Naive B cell (primary cell): ENCODE measurements at regions not wholly inside any gene's neighbourhood (a gene's known extent, or its start where the extent isn't known, plus 50 kb on each side); places are given as distances from the start of the nearest gene placed in this dataset.

Experiments used
- ATAC-seq, 2 donors: fragments of 150-1000 bp; cut with Tn5 transposase; 2 replicates each; pipeline ENCODE4 v1.10.0; 2021; ENCODE audit warnings: low read depth in 2 of 2, mild to moderate bottlenecking in 2 of 2, moderate library complexity in 2 of 2
- DNase-seq: peaks from one replicate; pipeline ENCODE4 v3.0.0; 2022
- H3K27ac Mint-ChIP-seq, 6 donors: one replicate each; pipeline ENCODE4 v1.8.0; 2020 to 2022; ENCODE audit warnings: mild to moderate bottlenecking in 6 of 6, mixed read lengths in 6 of 6, moderate library complexity in 5 of 6, inconsistent platforms in 2 of 6
- H3K27me3 Mint-ChIP-seq, 3 donors: one replicate each; pipeline ENCODE4 v1.8.0; 2021 to 2022; ENCODE audit warnings: mixed read lengths in 3 of 3, mild to moderate bottlenecking in 1 of 3
- H3K36me3 Mint-ChIP-seq, 2 donors: one replicate each; pipeline ENCODE4 v1.8.0; 2020 to 2022; ENCODE audit warnings: mixed read lengths in 2 of 2, inconsistent platforms in 1 of 2, mild to moderate bottlenecking in 1 of 2
- H3K4me1 Mint-ChIP-seq, 3 donors: one replicate each; pipeline ENCODE4 v1.8.0; 2020 to 2022; ENCODE audit warnings: mixed read lengths in 3 of 3, inconsistent platforms in 1 of 3, mild to moderate bottlenecking in 1 of 3, moderate library complexity in 1 of 3
- H3K4me3 Mint-ChIP-seq, 8 donors: one replicate each; pipeline ENCODE4 v1.8.0; 2020 to 2022; ENCODE audit warnings: mild to moderate bottlenecking in 8 of 8, mixed read lengths in 8 of 8, moderate library complexity in 8 of 8, inconsistent platforms in 2 of 8
- H3K9me3 Mint-ChIP-seq, 7 donors: one replicate each; pipeline ENCODE4 v1.8.0; 2020 to 2022; ENCODE audit warnings: mixed read lengths in 7 of 7, mild to moderate bottlenecking in 5 of 7, inconsistent platforms in 2 of 7, moderate library complexity in 1 of 7

- no peaks in the 10 kb centered on the region for H3K36me3 Mint-ChIP-seq
- no peaks in the 10 kb centered on the region for H3K4me1 Mint-ChIP-seq
- H3K27me3 Mint-ChIP-seq = peaks cover 32 to 57% (median 52%) of the 10 kb centered on the region in 3 donors
- DNase-seq (no peak), ATAC-seq (no peak)
- H3K4me3 Mint-ChIP-seq = no peak overlapping the region
- no peak overlapping the region for H3K27ac Mint-ChIP-seq
- H3K9me3 Mint-ChIP-seq = peaks cover 0 to 5% (median 0%) of the 10 kb centered on the region in 7 donors
Observed at GRCh38 chr1:4506591-4506990, 147.8 kb upstream of the AJAP1 start.

- Mint-ChIP-seq H3K9me3 (peaks cover 0 to 4% (median 0%) of the 10 kb centered on the region in 7 donors), H3K4me3 (no peak overlapping the region), H3K36me3 (no peaks in the 10 kb centered on the region), H3K27ac (no peak overlapping the region), H3K27me3 (peaks cover 38 to 54% (median 48%) of the 10 kb centered on the region in 3 donors), H3K4me1 (no peaks in the 10 kb centered on the region)
- DNase-seq = no peak
- no peak for ATAC-seq
Observed at GRCh38 chr1:4509206-4509605, 145.2 kb upstream of the AJAP1 start.

GRCh38 chr1:4510276-4510691 lies 144.1 kb upstream of the AJAP1 start:
- Mint-ChIP-seq H3K27me3 (peaks cover 42 to 62% (median 58%) of the 10 kb centered on the region in 3 donors), H3K27ac (no peak overlapping the region), H3K4me3 (no peak overlapping the region), H3K4me1 (no peaks in the 10 kb centered on the region), H3K9me3 (peaks cover 0 to 11% (median 0%) of the 10 kb centered on the region in 7 donors), H3K36me3 (no peaks in the 10 kb centered on the region)
- ATAC-seq (no peak), DNase-seq (no peak)

GRCh38 chr1:4511374-4511773 lies 143.0 kb upstream of the AJAP1 start:
- Mint-ChIP-seq H3K27ac (peak overlapping the region in 1 of 6 donors; percentile 62), H3K36me3 (no peaks in the 10 kb centered on the region), H3K4me1 (no peaks in the 10 kb centered on the region), H3K9me3 (peaks cover 0 to 11% (median 0%) of the 10 kb centered on the region in 7 donors), H3K4me3 (no peak overlapping the region), H3K27me3 (peaks cover 35 to 58% (median 55%) of the 10 kb centered on the region in 3 donors)
- DNase-seq (no peak), ATAC-seq (no peak)

GRCh38 chr1:4512636-4513035 lies 141.8 kb upstream of the AJAP1 start:
- no peak overlapping the region for H3K27ac Mint-ChIP-seq
- no peaks in the 10 kb centered on the region for H3K4me1 Mint-ChIP-seq
- DNase-seq (no peak), ATAC-seq (no peak)
- H3K27me3 Mint-ChIP-seq = peaks cover 30 to 58% (median 49%) of the 10 kb centered on the region in 3 donors
- no peak overlapping the region for H3K4me3 Mint-ChIP-seq
- H3K36me3 Mint-ChIP-seq = no peaks in the 10 kb centered on the region
- peaks cover 0 to 11% (median 0%) of the 10 kb centered on the region in 7 donors for H3K9me3 Mint-ChIP-seq

GRCh38 chr1:4513685-4514084 lies 140.7 kb upstream of the AJAP1 start:
- Mint-ChIP-seq H3K9me3 (peaks cover 0 to 11% (median 0%) of the 10 kb centered on the region in 7 donors), H3K4me1 (no peaks in the 10 kb centered on the region), H3K4me3 (no peak overlapping the region), H3K27me3 (peaks cover 30 to 66% (median 56%) of the 10 kb centered on the region in 3 donors), H3K36me3 (no peaks in the 10 kb centered on the region), H3K27ac (no peak overlapping the region)
- DNase-seq (no peak), ATAC-seq (no peak)

- peaks cover 26 to 62% (median 48%) of the 10 kb centered on the region in 3 donors for H3K27me3 Mint-ChIP-seq
- no peak for DNase-seq
Observed at GRCh38 chr1:4515727-4516289, 138.6 kb upstream of the AJAP1 start.

GRCh38 chr1:4516596-4516995 lies 137.8 kb upstream of the AJAP1 start:
- Mint-ChIP-seq H3K9me3 (peaks cover 0 to 11% (median 0%) of the 10 kb centered on the region in 7 donors), H3K4me1 (no peaks in the 10 kb centered on the region), H3K27me3 (peaks cover 28 to 57% (median 41%) of the 10 kb centered on the region in 3 donors), H3K27ac (peak overlapping the region in 1 of 6 donors; percentile 15), H3K4me3 (no peak overlapping the region), H3K36me3 (no peaks in the 10 kb centered on the region)
- DNase-seq (no peak), ATAC-seq (no peak)

More at GRCh38 chr1:4515727-4516289, 138.6 kb upstream of the AJAP1 start:
- H3K36me3 Mint-ChIP-seq = no peaks in the 10 kb centered on the region
- ATAC-seq = no peak
- peaks cover 0 to 11% (median 0%) of the 10 kb centered on the region in 7 donors for H3K9me3 Mint-ChIP-seq
- H3K4me3 Mint-ChIP-seq = no peak overlapping the region
- H3K27ac Mint-ChIP-seq = no peak overlapping the region
- H3K4me1 Mint-ChIP-seq = no peaks in the 10 kb centered on the region

GRCh38 chr1:4517186-4517954 lies 137.0 kb upstream of the AJAP1 start:
- ATAC-seq (no peak), DNase-seq (no peak)
- peaks cover 0 to 8% (median 0%) of the 10 kb centered on the region in 7 donors for H3K9me3 Mint-ChIP-seq
- H3K27me3 Mint-ChIP-seq = peaks cover 27 to 49% (median 38%) of the 10 kb centered on the region in 3 donors
- H3K4me1 Mint-ChIP-seq = no peaks in the 10 kb centered on the region
- H3K27ac Mint-ChIP-seq = no peak overlapping the region
- no peaks in the 10 kb centered on the region for H3K36me3 Mint-ChIP-seq
- H3K4me3 Mint-ChIP-seq = no peak overlapping the region

- Mint-ChIP-seq H3K36me3 (no peaks in the 10 kb centered on the region), H3K4me3 (no peak overlapping the region), H3K27me3 (peaks cover 23 to 42% (median 36%) of the 10 kb centered on the region in 3 donors), H3K9me3 (peaks cover 0 to 7% (median 0%) of the 10 kb centered on the region in 7 donors), H3K4me1 (no peaks in the 10 kb centered on the region), H3K27ac (peak overlapping the region in 1 of 6 donors; percentile 59)
- no peak for DNase-seq
- no peak for ATAC-seq
Observed at GRCh38 chr1:4518621-4519020, 135.8 kb upstream of the AJAP1 start.

- H3K27me3 Mint-ChIP-seq = peaks cover 25 to 33% (median 29%) of the 10 kb centered on the region in 3 donors
Observed at GRCh38 chr1:4519954-4520353, 134.5 kb upstream of the AJAP1 start.

GRCh38 chr1:4523551-4523950 lies 130.9 kb upstream of the AJAP1 start:
- DNase-seq (no peak), ATAC-seq (no peak)
- no peak overlapping the region for H3K27ac Mint-ChIP-seq
- H3K9me3 Mint-ChIP-seq = no peaks in the 10 kb centered on the region
- peaks cover 17 to 26% (median 21%) of the 10 kb centered on the region in 3 donors for H3K27me3 Mint-ChIP-seq
- no peaks in the 10 kb centered on the region for H3K4me1 Mint-ChIP-seq
- H3K36me3 Mint-ChIP-seq = no peaks in the 10 kb centered on the region
- H3K4me3 Mint-ChIP-seq = no peak overlapping the region

More at GRCh38 chr1:4519954-4520353, 134.5 kb upstream of the AJAP1 start:
- no peak overlapping the region for H3K4me3 Mint-ChIP-seq
- no peak overlapping the region for H3K27ac Mint-ChIP-seq
- H3K9me3 Mint-ChIP-seq = no peaks in the 10 kb centered on the region
- DNase-seq = no peak
- no peak for ATAC-seq
- H3K36me3 Mint-ChIP-seq = no peaks in the 10 kb centered on the region
- no peaks in the 10 kb centered on the region for H3K4me1 Mint-ChIP-seq

GRCh38 chr1:4526747-4527146 lies 127.7 kb upstream of the AJAP1 start:
- H3K36me3 Mint-ChIP-seq = no peaks in the 10 kb centered on the region
- ATAC-seq = no peak
- no peak for DNase-seq
- H3K4me3 Mint-ChIP-seq = no peak overlapping the region
- H3K27ac Mint-ChIP-seq = no peak overlapping the region
- no peaks in the 10 kb centered on the region for H3K9me3 Mint-ChIP-seq
- peaks cover 0 to 17% (median 14%) of the 10 kb centered on the region in 3 donors for H3K27me3 Mint-ChIP-seq
- no peaks in the 10 kb centered on the region for H3K4me1 Mint-ChIP-seq

- peaks cover 0 to 14% (median 12%) of the 10 kb centered on the region in 3 donors for H3K27me3 Mint-ChIP-seq
- no peaks in the 10 kb centered on the region for H3K9me3 Mint-ChIP-seq
- H3K36me3 Mint-ChIP-seq = no peaks in the 10 kb centered on the region
- H3K4me1 Mint-ChIP-seq = no peaks in the 10 kb centered on the region
- H3K27ac Mint-ChIP-seq = no peak overlapping the region
- H3K4me3 Mint-ChIP-seq = no peak overlapping the region
- ATAC-seq = no peak
- no peak for DNase-seq
Observed at GRCh38 chr1:4527819-4528218, 126.6 kb upstream of the AJAP1 start.
